MM.1S (cell line): ENCODE measurements at regions not wholly inside any gene's neighbourhood (a gene's known extent, or its start where the extent isn't known, plus 50 kb on each side); places are given as distances from the start of the nearest gene placed in this dataset.

Source experiments
- DNase-seq: peaks from one replicate; pipeline ENCODE4 v3.0.0-alpha.2; 2015
- H2AFZ ChIP-seq: fragments of 300-600 bp; sonication (generic); 2 replicates; pipeline ENCODE4 v1.6.0; 2016; ENCODE audit warnings: antibody characterized with exemption, low read length
- H3F3A ChIP-seq: fragments of 300-600 bp; sonication (generic); 2 replicates; pipeline ENCODE4 v1.6.1; 2016; ENCODE audit warnings: mild to moderate bottlenecking, antibody characterized with exemption, low read length, moderate library complexity, mixed read lengths; ENCODE audit not compliant: insufficient read depth
- H3K27ac ChIP-seq: fragments of 300-600 bp; sonication (generic); 2 replicates; pipeline ENCODE4 v1.5.1; 2016; ENCODE audit warnings: mild to moderate bottlenecking, low read length
- H3K27me3 ChIP-seq: fragments of 300-600 bp; sonication (generic); replicated peaks from 2 replicates; pipeline ENCODE4 v1.6.0; 2016; ENCODE audit warnings: low read length; ENCODE audit not compliant: insufficient read depth
- H3K36me3 ChIP-seq: fragments of 300-600 bp; sonication (generic); replicated peaks from 2 replicates; pipeline ENCODE4 v1.6.1; 2016; ENCODE audit warnings: mild to moderate bottlenecking, low read length, mixed read lengths; ENCODE audit not compliant: insufficient read depth
- H3K4me1 ChIP-seq: fragments of 300-600 bp; sonication (generic); 2 replicates; pipeline ENCODE4 v1.6.1; 2016; ENCODE audit warnings: low read length, mixed read lengths
- H3K4me2 ChIP-seq: fragments of 300-600 bp; sonication (generic); 2 replicates; pipeline ENCODE4 v1.6.0; 2016; ENCODE audit warnings: low read depth, low read length
- H3K4me3 ChIP-seq: fragments of 300-600 bp; sonication (generic); 2 replicates; pipeline ENCODE4 v1.5.1; 2016; ENCODE audit warnings: low read length, mixed read lengths
- H3K79me2 ChIP-seq: fragments of 300-600 bp; sonication (generic); 2 replicates; pipeline ENCODE4 v1.6.1; 2016; ENCODE audit warnings: mixed run types, low read length, mixed read lengths
- H3K9ac ChIP-seq: fragments of 300-600 bp; sonication (generic); 2 replicates; pipeline ENCODE4 v1.6.1; 2016; ENCODE audit warnings: low read length, mixed read lengths
- H3K9me2 ChIP-seq: fragments of 300-600 bp; sonication (generic); replicated peaks from 2 replicates; pipeline ENCODE4 v1.6.1; 2016; ENCODE audit warnings: mild to moderate bottlenecking, low read length, mixed read lengths; ENCODE audit not compliant: insufficient read depth
- H3K9me3 ChIP-seq: fragments of 300-600 bp; sonication (generic); replicated peaks from 2 replicates; pipeline ENCODE4 v1.6.1; 2016; ENCODE audit warnings: mild to moderate bottlenecking, low read length, mixed read lengths; ENCODE audit not compliant: insufficient read depth
- H4K20me1 ChIP-seq: fragments of 300-600 bp; sonication (generic); 2 replicates; pipeline ENCODE4 v1.6.1; 2016; ENCODE audit warnings: mild to moderate bottlenecking, low read length, moderate library complexity, mixed read lengths; ENCODE audit not compliant: insufficient read depth
- EZH2 ChIP-seq: fragments of 300-600 bp; sonication (generic); optimal IDR thresholded peaks from 2 replicates; pipeline ENCODE3; 2017; ENCODE audit warnings: low read depth, mild to moderate bottlenecking, antibody characterized with exemption, low read length, mixed read lengths
- EZH2phosphoT487 ChIP-seq: fragments of 300-600 bp; sonication (generic); IDR thresholded peaks from 2 replicates; pipeline ENCODE4 v1.6.1; 2018; ENCODE audit warnings: antibody characterized with exemption, low read length
- TF ChIP-seq, protein P1 (sequence below): fragments of 300-600 bp; sonication (generic); IDR thresholded peaks from 2 replicates; pipeline ENCODE4 v1.5.1; 2016; ENCODE audit warnings: antibody characterized with exemption, low read length, mixed read lengths

DNA sequence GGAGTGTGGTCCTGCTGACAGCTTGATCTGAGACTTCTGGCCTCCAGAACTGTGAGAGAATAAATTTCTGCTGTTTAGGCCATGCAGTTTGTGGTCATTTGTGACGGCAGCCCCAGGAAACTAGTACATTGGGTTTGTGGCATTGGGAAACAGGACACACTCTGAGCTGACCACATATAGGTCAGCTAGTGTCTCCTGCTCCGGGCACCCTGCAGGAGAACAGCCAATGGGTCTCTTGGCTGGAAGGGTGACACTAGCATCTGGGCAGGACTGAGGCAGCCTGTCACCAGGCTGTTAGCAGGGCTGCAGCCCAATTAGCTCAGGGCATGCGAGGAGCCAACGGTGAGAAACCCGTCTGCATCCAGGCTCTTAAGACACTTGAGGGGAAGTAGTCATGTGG lies 83.2 kb downstream of the PITPNM2 start:
- Histone ChIP-seq H2AFZ (no peak overlapping the region), H3K9me3 (no peaks in the 10 kb centered on the region), H3K36me3 (no peaks in the 10 kb centered on the region), H3K4me3 (no peak overlapping the region), H3K9ac (no peak overlapping the region), H3K79me2 (no peaks in the 10 kb centered on the region), H3K4me2 (no peak overlapping the region), H3K27me3 (no peaks in the 10 kb centered on the region), H3K9me2 (no peaks in the 10 kb centered on the region), H3K4me1 (peaks cover 13% of the 10 kb centered on the region), H4K20me1 (no peaks in the 10 kb centered on the region), H3F3A (no peaks in the 10 kb centered on the region), H3K27ac (no peak overlapping the region)
- TF ChIP-seq EZH2: no peak
- TF ChIP-seq, protein P1, sequence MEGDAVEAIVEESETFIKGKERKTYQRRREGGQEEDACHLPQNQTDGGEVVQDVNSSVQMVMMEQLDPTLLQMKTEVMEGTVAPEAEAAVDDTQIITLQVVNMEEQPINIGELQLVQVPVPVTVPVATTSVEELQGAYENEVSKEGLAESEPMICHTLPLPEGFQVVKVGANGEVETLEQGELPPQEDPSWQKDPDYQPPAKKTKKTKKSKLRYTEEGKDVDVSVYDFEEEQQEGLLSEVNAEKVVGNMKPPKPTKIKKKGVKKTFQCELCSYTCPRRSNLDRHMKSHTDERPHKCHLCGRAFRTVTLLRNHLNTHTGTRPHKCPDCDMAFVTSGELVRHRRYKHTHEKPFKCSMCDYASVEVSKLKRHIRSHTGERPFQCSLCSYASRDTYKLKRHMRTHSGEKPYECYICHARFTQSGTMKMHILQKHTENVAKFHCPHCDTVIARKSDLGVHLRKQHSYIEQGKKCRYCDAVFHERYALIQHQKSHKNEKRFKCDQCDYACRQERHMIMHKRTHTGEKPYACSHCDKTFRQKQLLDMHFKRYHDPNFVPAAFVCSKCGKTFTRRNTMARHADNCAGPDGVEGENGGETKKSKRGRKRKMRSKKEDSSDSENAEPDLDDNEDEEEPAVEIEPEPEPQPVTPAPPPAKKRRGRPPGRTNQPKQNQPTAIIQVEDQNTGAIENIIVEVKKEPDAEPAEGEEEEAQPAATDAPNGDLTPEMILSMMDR: no peak
- TF ChIP-seq EZH2phosphoT487: no peak
- DNase-seq: no peak

GRCh38 chr12:123066384-123066710 lies 84.5 kb downstream of the PITPNM2 start:
- H3K27me3 ChIP-seq: no peaks in the 10 kb centered on the region
- no peak overlapping the region for H3K4me3 ChIP-seq
- H3K9ac ChIP-seq: no peak overlapping the region
- TF ChIP-seq EZH2 (no peak), EZH2phosphoT487 (no peak)
- TF ChIP-seq, protein P1: no peak
- H3K27ac ChIP-seq: no peak overlapping the region
- no peaks in the 10 kb centered on the region for H3K79me2 ChIP-seq
- no peaks in the 10 kb centered on the region for H3K36me3 ChIP-seq
- H3K4me1 ChIP-seq: peaks cover 24% of the 10 kb centered on the region
- H3F3A ChIP-seq: no peaks in the 10 kb centered on the region
- no peak overlapping the region for H2AFZ ChIP-seq
- no peak for DNase-seq
- H4K20me1 ChIP-seq: no peaks in the 10 kb centered on the region
- H3K9me3 ChIP-seq: no peaks in the 10 kb centered on the region
- no peak overlapping the region for H3K4me2 ChIP-seq
- no peaks in the 10 kb centered on the region for H3K9me2 ChIP-seq

- Histone ChIP-seq H3K9ac (no peak overlapping the region), H3K36me3 (no peaks in the 10 kb centered on the region), H4K20me1 (no peaks in the 10 kb centered on the region), H3K27ac (no peak overlapping the region), H3K4me3 (no peak overlapping the region), H3K4me1 (peaks cover 24% of the 10 kb centered on the region), H3K9me3 (no peaks in the 10 kb centered on the region), H3K4me2 (no peak overlapping the region), H3F3A (no peaks in the 10 kb centered on the region), H3K9me2 (no peaks in the 10 kb centered on the region), H3K27me3 (no peaks in the 10 kb centered on the region), H2AFZ (no peak overlapping the region), H3K79me2 (no peaks in the 10 kb centered on the region)
- TF ChIP-seq EZH2phosphoT487 (no peak), EZH2 (no peak)
- TF ChIP-seq, protein P1: no peak
- no peak for DNase-seq
Measured at GRCh38 chr12:123065676-123066383, 85.1 kb downstream of the PITPNM2 start.
